ENCODE measurements at regions not wholly inside any gene's neighbourhood (a gene's known extent, or its start where the extent isn't known, plus 50 kb on each side); places are given as distances from the start of the nearest gene placed in this dataset.

- H2AFZ ChIP-seq (ENCODE audit: low read depth), result no peak overlapping the region
- H3K27me3 ChIP-seq (ENCODE audit: insufficient read depth), result no peaks in the 10 kb centered on the region
- no peaks in the 10 kb centered on the region for H3K79me2 ChIP-seq (ENCODE audit: insufficient read depth)
- no peak overlapping the region for H3K4me3 ChIP-seq (ENCODE audit: low read depth in 2 of 2, low read length in 1 of 2)
- ChIA-PET CTCF (no interaction called here), POLR2A (no interaction called here)
- no peaks in the 10 kb centered on the region; the same call in 1 of the 2 replicates for H3K9me3 ChIP-seq
- TF ChIP-seq RCOR1 (IDR thresholded peaks at IDR 0.05; ENCODE audit: low read length) (no peak), SMC3 (IDR thresholded peaks at IDR 0.05; ENCODE audit: low read depth, low read length) (no peak), TAF1 (IDR thresholded peaks at IDR 0.05; ENCODE audit: borderline replicate concordance, low read depth, low read length) (no peak), EP300 (IDR thresholded peaks at IDR 0.05; ENCODE audit: borderline replicate concordance in 1 of 2, low read depth in 1 of 2, low read length in 1 of 2) (no peak), POLR2AphosphoS5 (IDR thresholded peaks at IDR 0.05; ENCODE audit: low read depth, low read length) (no peak), USF1 (IDR thresholded peaks at IDR 0.05; ENCODE audit: borderline replicate concordance, low read depth) (no peak), RFX5 (IDR thresholded peaks at IDR 0.05; ENCODE audit: low read length) (no peak), TCF12 (IDR thresholded peaks at IDR 0.05) (no peak), SIN3A (IDR thresholded peaks at IDR 0.05; ENCODE audit: borderline replicate concordance, low read depth, low read length) (no peak), FOSL2 (IDR thresholded peaks at IDR 0.05; ENCODE audit: borderline replicate concordance, low read depth) (no peak), CHD2 (IDR thresholded peaks at IDR 0.05; ENCODE audit: low read length, partially characterized antibody) (no peak), PBX3 (IDR thresholded peaks at IDR 0.05) (no peak)
- H3F3A ChIP-seq (replicated peaks; ENCODE audit: insufficient read depth), result no peaks in the 10 kb centered on the region
- no peaks in the 10 kb centered on the region for H3K9me2 ChIP-seq
- H3K27ac ChIP-seq (ENCODE audit: low read depth in 2 of 2, low read length in 1 of 2), result no peak overlapping the region
- no peaks in the 10 kb centered on the region for H3K4me1 ChIP-seq (ENCODE audit: control insufficient read depth in 1 of 2, insufficient read depth in 2 of 2, low read depth in 1 of 2, low read length in 1 of 2)
- H3K9ac ChIP-seq, result no peak overlapping the region
- no peak for DNase-seq
- H3K4me2 ChIP-seq, result no peak overlapping the region
- no peaks in the 10 kb centered on the region for H4K20me1 ChIP-seq (ENCODE audit: insufficient read depth)
- no peaks in the 10 kb centered on the region for H3K36me3 ChIP-seq (replicated peaks in 1 of 2; ENCODE audit: control insufficient read depth in 1 of 2, insufficient read depth in 2 of 2, low read length in 1 of 2)
- 20% methylated on average over 1 of the region's 1 CpG for WGBS (ENCODE audit: low lambda C conversion rate)
Observed at GRCh38 chr1:172801771-172802322, 142.9 kb downstream of the FASLG start.

GRCh38 chr1:172809750-172810149 lies 150.8 kb downstream of the FASLG start:
- Histone ChIP-seq H3K9me2 (no peaks in the 10 kb centered on the region), H3F3A (replicated peaks; ENCODE audit: insufficient read depth) (no peaks in the 10 kb centered on the region), H3K36me3 (replicated peaks in 1 of 2; ENCODE audit: control insufficient read depth in 1 of 2, insufficient read depth in 2 of 2, low read length in 1 of 2) (no peaks in the 10 kb centered on the region), H3K4me3 (ENCODE audit: low read depth in 2 of 2, low read length in 1 of 2) (no peak overlapping the region), H3K9me3 (no peaks in the 10 kb centered on the region), H3K79me2 (ENCODE audit: insufficient read depth) (no peaks in the 10 kb centered on the region), H3K4me1 (ENCODE audit: control insufficient read depth in 1 of 2, insufficient read depth in 2 of 2, low read depth in 1 of 2, low read length in 1 of 2) (no peaks in the 10 kb centered on the region; a peak in 1 of 4 replicates), H3K27me3 (ENCODE audit: insufficient read depth) (no peaks in the 10 kb centered on the region), H4K20me1 (ENCODE audit: insufficient read depth) (no peaks in the 10 kb centered on the region), H3K27ac (ENCODE audit: low read depth in 2 of 2, low read length in 1 of 2) (no peak overlapping the region), H3K4me2 (no peak overlapping the region), H3K9ac (no peak overlapping the region), H2AFZ (ENCODE audit: low read depth) (no peak overlapping the region)
- 100% methylated on average over 1 of the region's 1 CpG for WGBS (ENCODE audit: low lambda C conversion rate)
- DNase-seq, result no peak
- ChIA-PET POLR2A (no interaction called here), CTCF (no interaction called here)
- TF ChIP-seq ELF1 (IDR thresholded peaks at IDR 0.05) (no peak), SIN3A (IDR thresholded peaks at IDR 0.05; ENCODE audit: borderline replicate concordance, low read depth, low read length) (no peak)

Data from SK-N-SH (cell line).